ENCODE measurements at regions not wholly inside any gene's neighbourhood (a gene's known extent, or its start where the extent isn't known, plus 50 kb on each side); places are given as distances from the start of the nearest gene placed in this dataset.

GRCh38 chr14:80146941-80147340, 64.4 kb downstream of the DIO2 start:
- DNase-seq, result no peak

- no peak for DNase-seq
Measured at GRCh38 chr14:80136358-80136757, 74.9 kb downstream of the DIO2 start.

GRCh38 chr14:80135305-80136088, 75.8 kb downstream of the DIO2 start:
- no peak for DNase-seq

- no peak for DNase-seq
Measured at GRCh38 chr14:80134321-80134720, 77.0 kb downstream of the DIO2 start.

GRCh38 chr14:80133457-80133856, 77.8 kb downstream of the DIO2 start:
- no peak for DNase-seq

- DNase-seq, result no peak
Measured at GRCh38 chr14:80127466-80127865, 83.8 kb downstream of the DIO2 start.

- no peak for DNase-seq
Measured at GRCh38 chr14:80124794-80125193, 86.5 kb downstream of the DIO2 start.

- no peak for DNase-seq
Measured at GRCh38 chr14:80117876-80118275, 93.4 kb downstream of the DIO2 start.

- no peak for DNase-seq
Measured at GRCh38 chr14:80116157-80116556, 95.1 kb downstream of the DIO2 start.

GRCh38 chr14:80110721-80111120, 100.6 kb downstream of the DIO2 start:
- DNase-seq, result no peak

- DNase-seq, result no peak
Measured at GRCh38 chr14:80109055-80109454, 102.2 kb downstream of the DIO2 start.

GRCh38 chr14:80108430-80108829, 102.9 kb downstream of the DIO2 start:
- DNase-seq, result no peak

GRCh38 chr14:80105488-80105994, 105.8 kb downstream of the DIO2 start:
- no peak for DNase-seq

GRCh38 chr14:80101835-80102234, 109.5 kb downstream of the DIO2 start:
- no peak for DNase-seq

- DNase-seq, result no peak
Measured at GRCh38 chr14:80100681-80101080, 110.6 kb downstream of the DIO2 start.

- no peak for DNase-seq
Measured at GRCh38 chr14:80095623-80096022, 115.7 kb downstream of the DIO2 start.

GRCh38 chr14:80087411-80087810, 123.9 kb downstream of the DIO2 start:
- no peak for DNase-seq

- no peak for DNase-seq
Measured at GRCh38 chr14:80084196-80084595, 127.1 kb downstream of the DIO2 start.

GRCh38 chr14:80080601-80081000, 130.7 kb downstream of the DIO2 start:
- DNase-seq, result no peak

- DNase-seq, result no peak
Measured at GRCh38 chr14:80078501-80078900, 132.8 kb downstream of the DIO2 start.

GRCh38 chr14:80077262-80077661, 134.0 kb downstream of the DIO2 start:
- no peak for DNase-seq

GRCh38 chr14:80074900-80075574, 136.3 kb downstream of the DIO2 start:
- no peak for DNase-seq

GRCh38 chr14:80059041-80059440, 152.3 kb downstream of the DIO2 start:
- no peak for DNase-seq

- no peak for DNase-seq
Measured at GRCh38 chr14:80056497-80056801, 154.9 kb downstream of the DIO2 start.

Measured in NCI-H1048 (cell line).